Activated naive CD4-positive, alpha-beta T cell treated with anti-CD3 and anti-CD28 coated beads, Interleukin-2, amount 50 U/mL, for 24 hours (primary cell): ENCODE measurements at regions not wholly inside any gene's neighbourhood (a gene's known extent, or its start where the extent isn't known, plus 50 kb on each side); places are given as distances from the start of the nearest gene placed in this dataset.
"Not testable (repeated sequence)": the region's sequence is repeated elsewhere in the genome, so short reads cannot be mapped to it uniquely, and the experiment has no call there.

Experiments
- H3K27ac Mint-ChIP-seq: one replicate; pipeline ENCODE4 v1.8.0; 2021; ENCODE audit warnings: mild to moderate bottlenecking, mixed read lengths
- H3K27me3 Mint-ChIP-seq: one replicate; pipeline ENCODE4 v1.8.0; 2021; ENCODE audit warnings: mixed read lengths
- H3K36me3 Mint-ChIP-seq: one replicate; pipeline ENCODE4 v1.8.0; 2021; ENCODE audit warnings: mixed read lengths
- H3K4me1 Mint-ChIP-seq: one replicate; pipeline ENCODE4 v1.8.0; 2021; ENCODE audit warnings: mixed read lengths
- H3K4me3 Mint-ChIP-seq: one replicate; pipeline ENCODE4 v1.8.0; 2021; ENCODE audit warnings: mild to moderate bottlenecking, mixed read lengths
- H3K9me3 Mint-ChIP-seq: one replicate; pipeline ENCODE4 v1.8.0; 2021; ENCODE audit warnings: mixed read lengths

- H3K4me3 Mint-ChIP-seq, result no peak overlapping the region
- no peak overlapping the region for H3K27ac Mint-ChIP-seq
- no peaks in the 10 kb centered on the region for H3K36me3 Mint-ChIP-seq
Measured at GRCh38 chr6:137704802-137705159, 162.3 kb upstream of the TNFAIP3 start.

GRCh38 chr6:137705160-137706082, 161.6 kb upstream of the TNFAIP3 start:
- H3K9me3 Mint-ChIP-seq, result no peaks in the 10 kb centered on the region
- peak overlapping the region; percentile 57 for H3K27ac Mint-ChIP-seq
- peaks cover 2% of the 10 kb centered on the region for H3K27me3 Mint-ChIP-seq
- H3K4me3 Mint-ChIP-seq, result no peak overlapping the region
- H3K4me1 Mint-ChIP-seq, result peaks cover 51% of the 10 kb centered on the region
- no peaks in the 10 kb centered on the region for H3K36me3 Mint-ChIP-seq

More at GRCh38 chr6:137704802-137705159, 162.3 kb upstream of the TNFAIP3 start:
- peaks cover 45% of the 10 kb centered on the region for H3K4me1 Mint-ChIP-seq
- H3K27me3 Mint-ChIP-seq, result peaks cover 2% of the 10 kb centered on the region
- H3K9me3 Mint-ChIP-seq, result no peaks in the 10 kb centered on the region

- H3K36me3 Mint-ChIP-seq, result no peaks in the 10 kb centered on the region
- H3K4me3 Mint-ChIP-seq, result no peak overlapping the region
- H3K4me1 Mint-ChIP-seq, result peaks cover 53% of the 10 kb centered on the region
- peak overlapping the region; percentile 57 for H3K27ac Mint-ChIP-seq
- peaks cover 2% of the 10 kb centered on the region for H3K27me3 Mint-ChIP-seq
- no peaks in the 10 kb centered on the region for H3K9me3 Mint-ChIP-seq
Measured at GRCh38 chr6:137706083-137706750, 160.8 kb upstream of the TNFAIP3 start.

GRCh38 chr6:137707038-137707589, 159.9 kb upstream of the TNFAIP3 start:
- peaks cover 53% of the 10 kb centered on the region for H3K4me1 Mint-ChIP-seq
- H3K36me3 Mint-ChIP-seq, result no peaks in the 10 kb centered on the region
- no peaks in the 10 kb centered on the region for H3K9me3 Mint-ChIP-seq
- H3K4me3 Mint-ChIP-seq, result peak overlapping the region; percentile 71
- no peaks in the 10 kb centered on the region for H3K27me3 Mint-ChIP-seq
- peak overlapping the region; percentile 83 for H3K27ac Mint-ChIP-seq

- H3K4me1 Mint-ChIP-seq, result peaks cover 53% of the 10 kb centered on the region
- H3K27ac Mint-ChIP-seq, result peak overlapping the region; percentile 83
- H3K9me3 Mint-ChIP-seq, result no peaks in the 10 kb centered on the region
- no peaks in the 10 kb centered on the region for H3K27me3 Mint-ChIP-seq
- no peaks in the 10 kb centered on the region for H3K36me3 Mint-ChIP-seq
- H3K4me3 Mint-ChIP-seq, result peak overlapping the region; percentile 71
Measured at GRCh38 chr6:137707590-137708360, 159.3 kb upstream of the TNFAIP3 start.

GRCh38 chr6:137708481-137708880, 158.6 kb upstream of the TNFAIP3 start:
- Mint-ChIP-seq H3K4me3 (peak overlapping the region; percentile 71), H3K36me3 (no peaks in the 10 kb centered on the region), H3K27ac (peak overlapping the region; percentile 83), H3K27me3 (no peaks in the 10 kb centered on the region), H3K4me1 (peaks cover 53% of the 10 kb centered on the region), H3K9me3 (no peaks in the 10 kb centered on the region)

- H3K4me1 Mint-ChIP-seq, result peaks cover 62% of the 10 kb centered on the region
Measured at GRCh38 chr6:137709424-137710236, 157.4 kb upstream of the TNFAIP3 start.

GRCh38 chr6:137711972-137712371, 155.1 kb upstream of the TNFAIP3 start:
- H3K9me3 Mint-ChIP-seq, result no peaks in the 10 kb centered on the region
- H3K27me3 Mint-ChIP-seq, result no peaks in the 10 kb centered on the region
- H3K27ac Mint-ChIP-seq, result peak overlapping the region; percentile 5
- H3K4me1 Mint-ChIP-seq, result peaks cover 67% of the 10 kb centered on the region
- H3K36me3 Mint-ChIP-seq, result no peaks in the 10 kb centered on the region
- no peak overlapping the region for H3K4me3 Mint-ChIP-seq

More at GRCh38 chr6:137709424-137710236, 157.4 kb upstream of the TNFAIP3 start:
- Mint-ChIP-seq H3K36me3 (no peaks in the 10 kb centered on the region), H3K27ac (peak overlapping the region; percentile 44), H3K4me3 (peak overlapping the region; percentile 6), H3K27me3 (no peaks in the 10 kb centered on the region), H3K9me3 (no peaks in the 10 kb centered on the region)

- no peak overlapping the region for H3K4me3 Mint-ChIP-seq
- no peaks in the 10 kb centered on the region for H3K9me3 Mint-ChIP-seq
- no peak overlapping the region for H3K27ac Mint-ChIP-seq
- H3K4me1 Mint-ChIP-seq, result peaks cover 67% of the 10 kb centered on the region
- no peaks in the 10 kb centered on the region for H3K27me3 Mint-ChIP-seq
- no peaks in the 10 kb centered on the region for H3K36me3 Mint-ChIP-seq
Measured at GRCh38 chr6:137712587-137712986, 154.5 kb upstream of the TNFAIP3 start.

- Mint-ChIP-seq H3K36me3 (no peaks in the 10 kb centered on the region), H3K27ac (no peak overlapping the region), H3K4me1 (peaks cover 49% of the 10 kb centered on the region), H3K4me3 (peak overlapping the region; percentile 15), H3K27me3 (no peaks in the 10 kb centered on the region), H3K9me3 (no peaks in the 10 kb centered on the region)
Measured at GRCh38 chr6:137715589-137716045, 151.4 kb upstream of the TNFAIP3 start.

GRCh38 chr6:137717074-137718073, 149.7 kb upstream of the TNFAIP3 start:
- H3K4me1 Mint-ChIP-seq, result peaks cover 49% of the 10 kb centered on the region

GRCh38 chr6:137718903-137719302, 148.2 kb upstream of the TNFAIP3 start:
- not testable (repeated sequence) for H3K4me3 Mint-ChIP-seq, H3K27ac Mint-ChIP-seq, H3K36me3 Mint-ChIP-seq, H3K27me3 Mint-ChIP-seq, H3K9me3 Mint-ChIP-seq
- peaks cover 54% of the 10 kb centered on the region for H3K4me1 Mint-ChIP-seq

More at GRCh38 chr6:137717074-137718073, 149.7 kb upstream of the TNFAIP3 start:
- Mint-ChIP-seq H3K36me3 (no peaks in the 10 kb centered on the region), H3K9me3 (no peaks in the 10 kb centered on the region), H3K27ac (no peak overlapping the region), H3K27me3 (no peaks in the 10 kb centered on the region), H3K4me3 (no peak overlapping the region)

- Mint-ChIP-seq H3K36me3 (no peaks in the 10 kb centered on the region), H3K27me3 (no peaks in the 10 kb centered on the region), H3K9me3 (no peaks in the 10 kb centered on the region), H3K4me3 (no peak overlapping the region), H3K4me1 (peaks cover 15% of the 10 kb centered on the region), H3K27ac (peak overlapping the region; percentile 60)
Measured at GRCh38 chr6:137722749-137723272, 144.2 kb upstream of the TNFAIP3 start.
